ENCODE measurements at regions not wholly inside any gene's neighbourhood (a gene's known extent, or its start where the extent isn't known, plus 50 kb on each side); places are given as distances from the start of the nearest gene placed in this dataset.
A peak's percentile ranks its signal among the peaks of the same experiment; 100 is the strongest.

DNA sequence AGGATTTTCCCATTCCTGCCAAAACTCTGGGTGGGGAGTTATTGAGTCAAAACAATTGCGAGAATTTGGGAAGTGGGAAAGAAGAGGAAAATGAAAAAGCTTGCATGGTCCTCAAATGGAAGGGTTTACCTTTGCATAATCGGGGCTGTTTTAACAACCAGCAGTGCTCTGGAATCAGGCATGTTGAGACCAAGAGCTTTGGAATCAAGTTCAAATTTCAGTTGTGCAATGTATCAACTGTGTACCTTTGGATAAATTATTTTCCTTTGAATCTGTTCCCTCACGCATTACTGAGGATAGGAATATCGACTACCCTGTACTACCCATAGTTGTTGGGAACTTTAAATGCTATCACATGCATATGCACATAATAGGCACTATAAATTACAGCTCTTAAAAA, 205.5 kb downstream of the JCAD start:
- TF ChIP-seq TAF1 (conservative IDR thresholded peaks at IDR 0.05) (no peak), RXRA (IDR thresholded peaks at IDR 0.05) (peak; percentile 80 to 86), JUND (IDR thresholded peaks at IDR 0.05) (peak; percentile 27 to 75), FOXA1 (IDR thresholded peaks at IDR 0.05) (peak; percentile 42), SP1 (IDR thresholded peaks at IDR 0.05) (peak; percentile 95), RAD21 (IDR thresholded peaks at IDR 0.05) (peak; percentile 63 to 72)
- TF ChIP-seq, protein P1, sequence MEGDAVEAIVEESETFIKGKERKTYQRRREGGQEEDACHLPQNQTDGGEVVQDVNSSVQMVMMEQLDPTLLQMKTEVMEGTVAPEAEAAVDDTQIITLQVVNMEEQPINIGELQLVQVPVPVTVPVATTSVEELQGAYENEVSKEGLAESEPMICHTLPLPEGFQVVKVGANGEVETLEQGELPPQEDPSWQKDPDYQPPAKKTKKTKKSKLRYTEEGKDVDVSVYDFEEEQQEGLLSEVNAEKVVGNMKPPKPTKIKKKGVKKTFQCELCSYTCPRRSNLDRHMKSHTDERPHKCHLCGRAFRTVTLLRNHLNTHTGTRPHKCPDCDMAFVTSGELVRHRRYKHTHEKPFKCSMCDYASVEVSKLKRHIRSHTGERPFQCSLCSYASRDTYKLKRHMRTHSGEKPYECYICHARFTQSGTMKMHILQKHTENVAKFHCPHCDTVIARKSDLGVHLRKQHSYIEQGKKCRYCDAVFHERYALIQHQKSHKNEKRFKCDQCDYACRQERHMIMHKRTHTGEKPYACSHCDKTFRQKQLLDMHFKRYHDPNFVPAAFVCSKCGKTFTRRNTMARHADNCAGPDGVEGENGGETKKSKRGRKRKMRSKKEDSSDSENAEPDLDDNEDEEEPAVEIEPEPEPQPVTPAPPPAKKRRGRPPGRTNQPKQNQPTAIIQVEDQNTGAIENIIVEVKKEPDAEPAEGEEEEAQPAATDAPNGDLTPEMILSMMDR (IDR thresholded peaks at IDR 0.05; ENCODE audit: low read depth, low read length, missing input control), result no peak
- TF ChIP-seq, protein P2, sequence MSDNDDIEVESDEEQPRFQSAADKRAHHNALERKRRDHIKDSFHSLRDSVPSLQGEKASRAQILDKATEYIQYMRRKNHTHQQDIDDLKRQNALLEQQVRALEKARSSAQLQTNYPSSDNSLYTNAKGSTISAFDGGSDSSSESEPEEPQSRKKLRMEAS (IDR thresholded peaks at IDR 0.05), result peak; percentile 93
